GM19351 (cell line): ENCODE measurements at regions not wholly inside any gene's neighbourhood (a gene's known extent, or its start where the extent isn't known, plus 50 kb on each side); places are given as distances from the start of the nearest gene placed in this dataset.
"Not testable (repeated sequence)": the region's sequence is repeated elsewhere in the genome, so short reads cannot be mapped to it uniquely, and the experiment has no call there.

Experiments used
- ATAC-seq: cut with Tn5 transposase; IDR thresholded peaks from one replicate; pipeline ENCODE4 v1.9.1; 2021; ENCODE audit warnings: mild to moderate bottlenecking, moderate library complexity; ENCODE audit not compliant: unreplicated experiment

DNA sequence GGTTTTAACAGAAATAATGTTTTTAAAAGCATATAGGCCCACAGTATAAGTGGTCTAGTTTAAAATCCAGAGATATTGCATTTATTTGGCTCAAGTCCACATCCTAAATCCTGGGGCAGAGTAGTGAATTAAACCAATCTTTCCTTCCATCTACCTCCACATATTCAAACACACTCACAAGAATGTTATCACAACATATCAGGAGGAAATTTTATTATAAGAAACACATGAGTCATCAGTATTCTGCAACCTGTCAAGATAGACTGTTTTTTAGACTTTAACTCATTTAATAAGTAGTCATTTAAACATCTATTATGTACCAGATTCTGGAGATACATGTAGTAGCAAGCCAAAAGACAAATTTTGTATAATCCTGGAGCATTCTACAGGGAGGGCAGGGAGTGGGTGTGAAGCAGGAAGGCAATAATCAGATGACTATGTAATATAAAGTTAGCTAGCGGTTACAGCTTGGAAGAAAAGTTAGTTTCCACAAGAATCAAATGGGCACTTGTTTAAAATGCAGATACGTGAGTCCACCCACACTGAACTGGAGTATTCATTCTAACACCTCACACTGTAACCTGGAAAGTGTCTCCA is 187.3 kb upstream of the PIK3R1 start:
- no peak for ATAC-seq

GRCh38 chr5:68027519-68027918 is 188.0 kb upstream of the PIK3R1 start:
- ATAC-seq, result no peak

DNA sequence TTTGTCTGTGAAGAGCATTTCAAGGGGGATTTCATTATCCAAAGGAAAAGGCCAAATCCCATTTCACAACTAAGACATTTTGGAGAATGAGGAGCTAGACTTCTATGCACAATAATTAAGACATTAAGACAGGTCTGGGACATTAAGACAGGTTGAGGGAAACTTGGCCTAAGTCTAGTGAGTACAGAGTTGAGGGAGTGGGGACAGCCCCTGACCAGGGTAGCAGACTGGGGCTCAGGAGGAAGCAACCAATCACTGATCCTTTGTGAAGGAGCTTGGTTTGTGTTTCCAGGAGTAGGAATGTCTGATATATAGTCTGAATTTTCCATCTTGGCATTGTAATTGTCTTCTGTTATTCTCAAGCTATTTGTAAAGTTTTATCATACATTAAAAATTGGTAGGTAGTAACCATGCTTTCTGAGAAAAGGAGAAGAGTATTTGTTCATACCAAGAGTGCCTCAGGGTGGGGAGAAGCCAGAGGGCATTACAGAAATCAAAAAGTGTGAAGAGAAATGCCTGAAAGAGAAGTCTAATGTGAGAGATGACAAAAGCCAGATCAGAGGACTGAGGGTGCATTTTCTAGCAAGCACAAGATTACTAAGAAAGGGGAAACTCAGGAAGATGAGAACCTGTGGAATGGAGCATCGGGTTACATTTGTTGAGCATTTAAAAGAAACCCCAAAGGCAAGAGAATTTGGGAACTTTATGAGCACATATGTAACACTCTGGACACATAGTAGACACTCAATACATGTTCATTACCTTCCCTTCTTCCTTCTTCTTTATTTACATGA is 189.3 kb upstream of the PIK3R1 start:
- no peak for ATAC-seq

GRCh38 chr5:68024426-68024825 is 191.1 kb upstream of the PIK3R1 start:
- ATAC-seq, result no peak

- no peak for ATAC-seq
These were observed 193.6 kb upstream of the PIK3R1 start for GRCh38 chr5:68021916-68022315.

DNA sequence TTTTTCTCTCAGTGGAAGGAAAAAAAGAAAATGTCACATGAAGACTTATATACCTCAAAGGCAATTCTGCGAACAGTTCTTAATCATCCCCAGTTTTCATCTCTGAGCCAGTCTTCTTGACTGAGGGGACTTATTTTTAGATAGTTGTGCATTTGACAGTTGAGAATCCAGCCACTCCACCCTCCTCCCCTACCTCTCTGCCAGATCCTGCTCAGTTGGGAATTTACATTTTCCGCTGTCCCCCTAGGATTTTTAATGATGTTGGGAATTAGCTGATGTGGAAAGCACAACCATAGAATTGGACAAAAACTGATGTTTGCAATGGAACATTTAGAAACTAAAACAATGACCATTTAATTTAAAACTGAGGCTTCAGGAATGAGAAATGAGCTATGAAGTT is 194.3 kb upstream of the PIK3R1 start:
- no peak for ATAC-seq

- not testable (repeated sequence) for ATAC-seq
These were observed 195.0 kb upstream of the PIK3R1 start for GRCh38 chr5:68020461-68020969.

GRCh38 chr5:68015381-68016302 is 199.9 kb upstream of the PIK3R1 start:
- no peak for ATAC-seq

DNA sequence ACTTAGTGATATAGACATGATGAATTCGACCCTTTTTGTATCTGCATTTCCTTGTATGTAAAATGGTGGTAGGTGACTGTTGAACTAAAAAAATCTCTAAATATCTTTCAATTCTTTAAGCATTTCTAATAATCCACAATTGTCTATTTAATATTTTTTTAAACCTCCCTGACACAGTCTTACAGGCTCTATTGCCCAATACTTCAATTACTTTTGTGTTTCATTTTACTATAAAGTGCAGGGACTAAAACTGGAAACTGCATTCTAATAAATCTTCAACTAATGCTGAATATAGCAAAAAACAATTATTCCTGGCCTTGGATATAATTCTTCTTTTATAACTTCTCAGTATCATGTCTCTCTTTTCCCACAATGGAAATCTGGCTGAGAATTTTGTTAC is 202.7 kb upstream of the PIK3R1 start:
- no peak for ATAC-seq

DNA sequence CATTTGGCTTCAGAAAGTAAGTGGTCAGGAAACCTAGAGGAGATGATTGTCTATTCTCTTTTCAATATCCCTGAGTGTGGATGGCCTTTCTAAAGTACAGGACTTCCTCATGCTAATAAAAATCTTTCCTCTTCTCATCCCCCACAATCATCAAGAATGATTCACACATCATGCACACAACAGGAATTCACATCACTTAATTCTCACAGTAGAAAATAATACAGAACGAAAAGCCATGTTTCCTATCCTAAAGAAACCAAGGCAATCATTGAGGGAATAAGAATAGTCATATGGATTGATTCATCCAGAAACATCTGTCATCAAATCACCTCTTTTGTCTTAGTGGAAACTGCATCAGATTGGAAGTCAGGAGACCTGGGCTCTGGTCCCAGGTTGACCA is 203.1 kb upstream of the PIK3R1 start:
- no peak for ATAC-seq

DNA sequence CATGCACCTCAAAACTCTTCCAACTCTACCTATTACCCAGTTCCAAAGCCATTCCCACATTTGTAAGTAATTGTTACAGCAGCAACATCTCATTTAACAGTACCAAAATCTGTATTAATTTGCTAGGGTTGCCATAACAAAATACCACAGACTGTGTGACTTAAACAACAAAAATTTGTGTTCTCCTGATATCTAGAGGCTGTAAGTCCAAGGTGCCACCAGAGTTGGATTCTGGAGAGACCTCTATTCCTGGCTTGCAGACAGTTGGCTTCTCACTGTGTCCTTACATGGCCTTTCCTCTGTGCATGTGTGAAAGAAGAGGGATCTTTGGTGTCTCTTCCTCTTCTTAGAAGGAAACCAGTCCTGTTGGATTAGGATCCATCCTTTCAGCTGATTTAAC is 203.8 kb upstream of the PIK3R1 start:
- no peak for ATAC-seq

DNA sequence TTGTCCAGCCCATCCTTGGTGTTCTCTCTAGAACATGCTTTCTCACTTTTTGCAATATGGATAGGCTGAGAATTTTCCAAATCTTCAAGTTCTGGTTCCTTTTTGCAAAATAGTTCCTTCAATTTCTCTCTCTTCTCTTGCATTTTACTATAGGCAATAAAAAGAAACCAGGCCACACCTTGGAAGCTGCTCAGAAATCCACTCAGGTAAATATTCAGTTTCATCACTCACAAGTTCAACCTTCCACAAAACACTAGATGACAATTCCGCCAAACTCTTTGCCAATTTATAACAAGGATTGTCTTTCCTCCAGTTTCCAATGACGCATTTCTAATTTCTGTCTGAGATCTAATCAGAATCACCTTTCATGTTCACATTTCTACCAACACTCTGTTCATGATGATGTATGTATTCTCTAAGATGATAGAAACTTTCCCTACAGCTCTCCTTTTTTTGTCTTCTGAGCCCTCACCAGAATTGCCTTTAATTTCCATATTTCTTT is 204.2 kb upstream of the PIK3R1 start:
- no peak for ATAC-seq

- ATAC-seq, result no peak
These were observed 204.8 kb upstream of the PIK3R1 start for GRCh38 chr5:68010740-68011139.

- no peak for ATAC-seq
These were observed 208.1 kb upstream of the PIK3R1 start for GRCh38 chr5:68007451-68007850.

GRCh38 chr5:68002836-68003235 is 212.7 kb upstream of the PIK3R1 start:
- ATAC-seq, result no peak

GRCh38 chr5:68000805-68001204 is 214.8 kb upstream of the PIK3R1 start:
- ATAC-seq, result no peak

DNA sequence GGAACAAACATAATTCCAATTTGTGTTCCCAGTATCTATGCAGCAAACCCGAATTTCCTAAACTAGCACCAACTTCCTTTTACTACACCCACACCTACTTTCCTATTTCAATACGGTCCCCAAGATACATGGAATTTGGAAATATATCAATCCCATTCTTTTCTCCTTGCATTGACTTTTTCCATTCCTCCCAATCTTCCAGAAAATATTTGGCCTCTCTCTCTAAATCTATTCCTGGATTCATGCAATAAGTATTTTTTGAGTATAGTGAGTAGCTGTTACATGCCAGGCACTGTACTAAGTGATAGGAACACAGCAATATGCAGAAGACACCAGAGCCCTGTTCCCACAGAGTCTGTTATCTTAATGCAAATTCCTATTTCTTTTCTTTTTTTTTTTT is 216.2 kb upstream of the PIK3R1 start:
- no peak for ATAC-seq

DNA sequence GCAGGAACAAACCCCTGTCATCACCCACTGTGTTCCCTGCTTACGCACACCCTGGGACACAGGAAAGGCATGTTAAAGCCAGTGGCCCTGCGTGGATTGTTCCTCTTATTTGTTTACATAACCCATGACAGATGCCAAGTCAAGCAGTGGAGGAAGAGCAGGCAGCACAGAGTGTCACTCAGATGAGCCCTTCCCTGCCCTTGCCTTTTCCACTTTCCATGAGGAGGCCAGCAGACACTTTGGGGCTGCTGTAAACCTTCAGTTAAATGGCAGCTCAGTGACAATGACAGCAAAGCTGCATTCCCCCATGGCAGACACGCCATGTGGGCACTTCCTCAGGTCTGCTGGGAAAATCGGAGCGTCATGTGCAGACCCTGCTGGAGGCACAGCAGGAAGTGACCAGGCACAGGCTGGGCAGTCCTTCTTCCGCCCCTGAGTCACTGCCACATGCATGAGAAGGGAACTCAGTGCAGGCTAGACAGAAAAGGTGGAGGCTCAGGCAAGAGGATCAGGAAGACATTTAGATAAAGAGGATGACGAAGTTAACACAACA is 216.8 kb upstream of the PIK3R1 start:
- no peak for ATAC-seq

GRCh38 chr5:67997892-67998457 is 217.6 kb upstream of the PIK3R1 start:
- ATAC-seq, result no peak

DNA sequence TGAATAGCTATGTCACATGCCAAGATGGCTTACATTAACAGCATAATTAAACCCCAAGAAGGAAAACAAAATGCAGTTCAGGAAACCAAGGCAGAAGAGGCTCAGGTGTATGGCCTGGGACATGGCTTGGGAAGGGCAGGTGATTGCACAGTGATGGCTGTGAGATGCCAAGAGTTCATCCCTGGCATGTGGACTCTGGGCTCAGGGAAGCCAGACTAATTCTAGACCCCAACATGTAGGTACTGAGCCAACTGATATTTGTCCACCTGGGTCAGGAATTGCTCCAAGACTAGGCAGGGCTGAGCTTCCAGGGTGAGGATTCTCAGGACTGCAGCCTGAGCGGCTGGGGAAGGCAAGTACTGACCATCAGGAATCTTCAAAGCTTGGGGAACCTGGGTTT is 218.4 kb upstream of the PIK3R1 start:
- ATAC-seq, result no peak

DNA sequence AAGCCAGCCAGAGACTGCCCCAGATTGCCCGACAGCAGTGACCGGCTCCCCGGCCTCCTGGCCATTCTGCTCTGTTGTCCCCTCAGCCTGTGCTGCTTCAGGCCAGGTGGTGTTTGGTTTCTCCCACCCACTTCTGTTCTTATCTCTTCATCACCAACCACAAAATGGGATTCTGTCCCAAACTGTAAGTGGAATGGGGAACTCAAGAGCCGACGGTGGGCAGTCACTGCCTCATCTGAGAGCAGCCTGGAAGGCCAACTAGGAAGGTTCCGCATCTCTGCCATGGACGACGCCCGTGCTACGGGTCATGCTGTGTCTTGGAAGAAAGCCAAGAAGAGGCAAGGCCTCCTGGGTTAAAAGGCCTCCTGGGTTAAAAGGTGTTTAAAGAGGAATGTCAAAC is 219.0 kb upstream of the PIK3R1 start:
- no peak for ATAC-seq
